Thymus (tissue), 11 donors: ENCODE measurements at regions not wholly inside any gene's neighbourhood (a gene's known extent, or its start where the extent isn't known, plus 50 kb on each side); places are given as distances from the start of the nearest gene placed in this dataset.
A peak's percentile ranks its signal among the peaks of the same experiment; 100 is the strongest.

ENCODE experiments used
- DNase-seq, 9 donors: peaks; one replicate each; pipeline ENCODE4 v3.0.0-alpha.2; 2013; ENCODE audit warnings: low spot score in 9 of 9, low read depth in 6 of 9, missing footprints in 1 of 9
- H3K27ac ChIP-seq, 2 donors: one replicate each; pipeline ENCODE4 v1.5.1; 2013; ENCODE audit warnings: control low read depth in 1 of 2, low read depth in 1 of 2, low read length in 1 of 2, mild to moderate bottlenecking in 1 of 2, moderate library complexity in 1 of 2
- H3K27me3 ChIP-seq, 2 donors: one replicate each; pipeline ENCODE4 v1.5.1; 2013; ENCODE audit warnings: low read length in 1 of 2; ENCODE audit not compliant: control insufficient read depth in 2 of 2, insufficient read depth in 1 of 2
- H3K36me3 ChIP-seq, 2 donors: one replicate each; pipeline ENCODE4 v1.5.1; 2013; ENCODE audit warnings: low read length in 1 of 2, mild to moderate bottlenecking in 1 of 2, moderate library complexity in 1 of 2; ENCODE audit not compliant: control insufficient read depth in 2 of 2, insufficient read depth in 2 of 2
- H3K4me1 ChIP-seq, 2 donors: one replicate each; pipeline ENCODE4 v1.5.1; 2013; ENCODE audit warnings: low read length in 2 of 2; ENCODE audit not compliant: control insufficient read depth in 2 of 2, insufficient read depth in 2 of 2
- H3K4me3 ChIP-seq, 2 donors: one replicate each; pipeline ENCODE4 v1.5.1; 2013; ENCODE audit warnings: low read length in 2 of 2, control low read depth in 1 of 2, mild to moderate bottlenecking in 1 of 2
- H3K9me3 ChIP-seq, 2 donors: one replicate each; pipeline ENCODE4 v1.5.1; 2013; ENCODE audit warnings: low read length in 1 of 2, mild to moderate bottlenecking in 1 of 2; ENCODE audit not compliant: control insufficient read depth in 2 of 2, insufficient read depth in 1 of 2
- WGBS: extraction: QIAGEN DNeasy Blood & Tissue Kit; methylation state at CpG from one replicate; pipeline ENCODE4 v1.1.7; 2013; 5-methylcytosine and 5-hydroxymethylcytosine counted together
- donor health status: healthy.

- no peaks in the 10 kb centered on the region for H3K27me3 ChIP-seq
- DNase-seq = no peak
- H3K27ac ChIP-seq = no peak overlapping the region
- H3K4me1 ChIP-seq = no peaks in the 10 kb centered on the region
- H3K9me3 ChIP-seq = no peaks in the 10 kb centered on the region
- H3K4me3 ChIP-seq = no peak overlapping the region
- WGBS = 80% methylated on average over 5 of the region's 5 CpGs
- no peaks in the 10 kb centered on the region for H3K36me3 ChIP-seq
Measured at GRCh38 chr1:213370523-213370922, 319.5 kb downstream of the RPS6KC1 start.

- peaks cover 0 to 3% of the 10 kb centered on the region in 2 donors for H3K27me3 ChIP-seq
- H3K4me3 ChIP-seq = no peak overlapping the region
- no peak for DNase-seq
- H3K4me1 ChIP-seq = no peaks in the 10 kb centered on the region
- H3K9me3 ChIP-seq = no peaks in the 10 kb centered on the region
- WGBS = 97% methylated on average over 3 of the region's 3 CpGs
- no peaks in the 10 kb centered on the region for H3K36me3 ChIP-seq
- H3K27ac ChIP-seq = no peak overlapping the region
Measured at GRCh38 chr1:213371525-213371846, 320.4 kb downstream of the RPS6KC1 start.

- Histone ChIP-seq H3K27ac (no peak overlapping the region), H3K4me3 (no peak overlapping the region), H3K9me3 (no peaks in the 10 kb centered on the region), H3K4me1 (no peaks in the 10 kb centered on the region), H3K27me3 (peaks cover 3% of the 10 kb centered on the region in 2 donors), H3K36me3 (no peaks in the 10 kb centered on the region)
- 96% methylated on average over 9 of the region's 9 CpGs for WGBS
- no peak for DNase-seq
Measured at GRCh38 chr1:213371847-213372619, 321.0 kb downstream of the RPS6KC1 start.

GRCh38 chr1:213374369-213374768 is 323.3 kb downstream of the RPS6KC1 start:
- H3K27ac ChIP-seq = no peak overlapping the region
- no peaks in the 10 kb centered on the region for H3K36me3 ChIP-seq
- WGBS = 29% methylated on average over 5 of the region's 5 CpGs
- no peaks in the 10 kb centered on the region for H3K4me1 ChIP-seq
- peak; percentile 4 to 61 (median 24) for DNase-seq
- no peak overlapping the region for H3K4me3 ChIP-seq
- H3K27me3 ChIP-seq = peaks cover 3% of the 10 kb centered on the region in 2 donors
- H3K9me3 ChIP-seq = no peaks in the 10 kb centered on the region

- no peak overlapping the region for H3K4me3 ChIP-seq
- H3K27me3 ChIP-seq = peaks cover 3% of the 10 kb centered on the region in 2 donors
- no peaks in the 10 kb centered on the region for H3K9me3 ChIP-seq
- DNase-seq = no peak
- WGBS = 95% methylated on average over 4 of the region's 4 CpGs
- H3K27ac ChIP-seq = no peak overlapping the region
- no peaks in the 10 kb centered on the region for H3K4me1 ChIP-seq
- H3K36me3 ChIP-seq = no peaks in the 10 kb centered on the region
Measured at GRCh38 chr1:213375002-213375401, 324.0 kb downstream of the RPS6KC1 start.

GRCh38 chr1:213376862-213377372 is 325.9 kb downstream of the RPS6KC1 start:
- DNase-seq = no peak
- H3K4me1 ChIP-seq = no peaks in the 10 kb centered on the region
- H3K4me3 ChIP-seq = no peak overlapping the region
- H3K27ac ChIP-seq = no peak overlapping the region
- WGBS = 47% methylated on average over 8 of the region's 8 CpGs
- no peaks in the 10 kb centered on the region for H3K9me3 ChIP-seq
- H3K27me3 ChIP-seq = peaks cover 3% of the 10 kb centered on the region in 2 donors
- no peaks in the 10 kb centered on the region for H3K36me3 ChIP-seq

GRCh38 chr1:213380865-213381264 is 329.8 kb downstream of the RPS6KC1 start:
- DNase-seq = no peak
- WGBS = 89% methylated on average over 11 of the region's 11 CpGs
- H3K36me3 ChIP-seq = no peaks in the 10 kb centered on the region
- H3K27ac ChIP-seq = no peak overlapping the region
- H3K4me1 ChIP-seq = no peaks in the 10 kb centered on the region
- no peaks in the 10 kb centered on the region for H3K9me3 ChIP-seq
- H3K27me3 ChIP-seq = peaks cover 0 to 3% of the 10 kb centered on the region in 2 donors
- no peak overlapping the region for H3K4me3 ChIP-seq

- 67% methylated on average over 17 of the region's 17 CpGs for WGBS
- Histone ChIP-seq H3K36me3 (no peaks in the 10 kb centered on the region), H3K27me3 (peaks cover 0 to 3% of the 10 kb centered on the region in 2 donors), H3K4me1 (no peaks in the 10 kb centered on the region), H3K4me3 (no peak overlapping the region), H3K9me3 (no peaks in the 10 kb centered on the region), H3K27ac (no peak overlapping the region)
- no peak for DNase-seq
Measured at GRCh38 chr1:213381572-213382084, 330.6 kb downstream of the RPS6KC1 start.

GRCh38 chr1:213383465-213383864 is 332.4 kb downstream of the RPS6KC1 start:
- no peak overlapping the region for H3K27ac ChIP-seq
- H3K27me3 ChIP-seq = no peaks in the 10 kb centered on the region
- 99% methylated on average over 3 of the region's 3 CpGs for WGBS
- no peaks in the 10 kb centered on the region for H3K4me1 ChIP-seq
- no peak for DNase-seq
- H3K36me3 ChIP-seq = no peaks in the 10 kb centered on the region
- no peak overlapping the region for H3K4me3 ChIP-seq
- no peaks in the 10 kb centered on the region for H3K9me3 ChIP-seq
